ENCODE measurements at regions not wholly inside any gene's neighbourhood (a gene's known extent, or its start where the extent isn't known, plus 50 kb on each side); places are given as distances from the start of the nearest gene placed in this dataset.

DNA sequence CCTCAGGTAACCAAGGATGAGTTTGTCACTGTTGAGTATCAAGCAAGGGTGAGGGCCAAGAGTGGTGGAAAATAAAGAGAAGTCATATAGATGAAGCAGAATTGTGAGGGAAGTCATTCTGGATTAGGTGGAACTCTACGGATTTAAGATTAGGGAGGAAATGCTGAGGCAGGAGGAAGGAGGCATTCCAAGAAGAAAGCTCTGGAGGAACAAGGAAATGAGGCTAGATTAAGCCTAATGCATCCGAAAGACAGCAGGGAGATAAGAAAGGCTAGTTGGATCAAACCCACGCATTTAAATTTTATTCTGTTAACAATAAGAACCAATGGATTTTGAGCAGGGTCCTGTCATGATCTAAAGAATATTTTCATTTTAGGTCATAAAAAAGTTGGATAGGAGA lies 681.2 kb downstream of the EPHA4 start:
- TF ChIP-seq CTCF (IDR thresholded peaks at IDR 0.05) (no peak), POLR2AphosphoS5 (IDR thresholded peaks at IDR 0.05) (no peak), POLR2A (IDR thresholded peaks at IDR 0.05) (no peak)
